NCI-H82 treated with DMSO at 0.1 percent for 48 hours (cell line): ENCODE measurements at regions not wholly inside any gene's neighbourhood (a gene's known extent, or its start where the extent isn't known, plus 50 kb on each side); places are given as distances from the start of the nearest gene placed in this dataset.

Source experiments
- DNase-seq: peaks from one replicate; lab custom pipeline; 2025; ENCODE audit not compliant: unreplicated experiment; lab: John Stamatoyannopoulos, UW

- no peak for DNase-seq
Measured at GRCh38 chr1:22374001-22374400, 77.7 kb upstream of the ZBTB40 start.

GRCh38 chr1:22375601-22376000, 76.0 kb upstream of the ZBTB40 start:
- no peak for DNase-seq

- no peak for DNase-seq
Measured at GRCh38 chr1:22376001-22376400, 75.7 kb upstream of the ZBTB40 start.

GRCh38 chr1:22376546-22376945, 75.1 kb upstream of the ZBTB40 start:
- DNase-seq: no peak

GRCh38 chr1:22376976-22377375, 74.7 kb upstream of the ZBTB40 start:
- DNase-seq: no peak

GRCh38 chr1:22379566-22379965, 72.1 kb upstream of the ZBTB40 start:
- no peak for DNase-seq

- no peak for DNase-seq
Measured at GRCh38 chr1:22380024-22380785, 71.4 kb upstream of the ZBTB40 start.

GRCh38 chr1:22383526-22384294, 67.9 kb upstream of the ZBTB40 start:
- DNase-seq: no peak

- no peak for DNase-seq
Measured at GRCh38 chr1:22385537-22385936, 66.1 kb upstream of the ZBTB40 start.

GRCh38 chr1:22386774-22387173, 64.9 kb upstream of the ZBTB40 start:
- DNase-seq: no peak

- DNase-seq: no peak
Measured at GRCh38 chr1:22387919-22388580, 63.6 kb upstream of the ZBTB40 start.

- DNase-seq: no peak
Measured at GRCh38 chr1:22388671-22389450, 62.8 kb upstream of the ZBTB40 start.

GRCh38 chr1:22393587-22393986, 58.1 kb upstream of the ZBTB40 start:
- no peak for DNase-seq

GRCh38 chr1:22398656-22399420, 52.8 kb upstream of the ZBTB40 start:
- DNase-seq: no peak

GRCh38 chr1:22399421-22400091, 52.1 kb upstream of the ZBTB40 start:
- no peak for DNase-seq
